Left lung (tissue), 4 donors: ENCODE measurements at regions not wholly inside any gene's neighbourhood (a gene's known extent, or its start where the extent isn't known, plus 50 kb on each side); places are given as distances from the start of the nearest gene placed in this dataset.

Experiments used
- ATAC-seq: fragments of 200-7000 bp; cut with Tn5 transposase; one replicate; pipeline ENCODE4 v1.9.1; 2020; ENCODE audit warnings: moderate library complexity
- DNase-seq, 4 donors: peaks; one replicate each; pipeline ENCODE4 v3.0.0-alpha.2; 2013 to 2020
- H3K27ac ChIP-seq, 2 donors: fragments of 200-600 bp; sonication (generic) in 1 of 2; one replicate each; pipeline versions ENCODE4 v1.5.0 to v1.8.0; 2020 to 2021
- H3K27me3 ChIP-seq, 2 donors: fragments of 200-600 bp; sonication (generic) in 1 of 2; one replicate each; pipeline versions ENCODE4 v1.5.0 to v1.8.0; 2020 to 2021
- H3K36me3 ChIP-seq, 2 donors: fragments of 200-600 bp; sonication (generic) in 1 of 2; one replicate each; pipeline versions ENCODE4 v1.5.0 to v1.8.0; 2020 to 2021
- H3K4me1 ChIP-seq, 2 donors: fragments of 200-600 bp; one replicate each; pipeline ENCODE4 v1.8.0; 2021
- H3K4me3 ChIP-seq, 2 donors: fragments of 200-600 bp; sonication (generic) in 1 of 2; one replicate each; pipeline versions ENCODE4 v1.5.0 to v1.8.0; 2020 to 2021; ENCODE audit warnings: mild to moderate bottlenecking in 1 of 2
- H3K9me3 ChIP-seq, 2 donors: fragments of 200-600 bp; sonication (generic) in 1 of 2; one replicate each; pipeline versions ENCODE4 v1.5.0 to v1.8.0; 2020 to 2021
- intact Hi-C, 2 donors: fragments of 100-400 bp; cut with DNase I; formaldehyde crosslinking; loops; one replicate each; pipeline versions ENCODE4 v1.11.2 to v1.14.2; 2022
- TF ChIP-seq, protein P1 (sequence below), 2 donors: fragments of 200-600 bp; sonication (generic) in 1 of 2; IDR thresholded peaks; one replicate each; pipeline versions ENCODE4 v1.5.0 to v1.8.0; 2021; ENCODE audit warnings: antibody characterized with exemption in 2 of 2
- donor health status: DM: no; HTN: yes; CAD: no.
- donor health status: DM: no; HTN: no; CAD: no.

DNA sequence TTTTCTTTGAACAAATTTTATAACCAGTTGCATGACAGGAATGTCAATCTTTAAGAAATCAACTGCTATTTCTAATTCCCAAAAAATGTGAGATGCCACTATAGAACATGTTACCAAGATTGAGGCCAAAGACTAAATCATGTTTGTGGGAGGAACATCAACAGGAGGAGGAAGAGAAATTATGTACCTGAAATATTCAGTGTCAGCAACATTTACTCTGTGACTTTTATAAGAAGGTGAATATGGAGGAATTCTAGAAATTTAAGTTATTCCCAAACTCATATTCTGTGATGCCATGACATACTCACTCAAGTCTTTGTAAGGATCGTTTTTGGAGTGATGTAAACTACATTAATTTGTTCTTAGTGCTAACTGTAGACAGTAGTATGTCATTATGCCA lies 408.4 kb downstream of the SH2D4B start:
- H3K36me3 ChIP-seq = no peaks in the 10 kb centered on the region
- TF ChIP-seq, protein P1, sequence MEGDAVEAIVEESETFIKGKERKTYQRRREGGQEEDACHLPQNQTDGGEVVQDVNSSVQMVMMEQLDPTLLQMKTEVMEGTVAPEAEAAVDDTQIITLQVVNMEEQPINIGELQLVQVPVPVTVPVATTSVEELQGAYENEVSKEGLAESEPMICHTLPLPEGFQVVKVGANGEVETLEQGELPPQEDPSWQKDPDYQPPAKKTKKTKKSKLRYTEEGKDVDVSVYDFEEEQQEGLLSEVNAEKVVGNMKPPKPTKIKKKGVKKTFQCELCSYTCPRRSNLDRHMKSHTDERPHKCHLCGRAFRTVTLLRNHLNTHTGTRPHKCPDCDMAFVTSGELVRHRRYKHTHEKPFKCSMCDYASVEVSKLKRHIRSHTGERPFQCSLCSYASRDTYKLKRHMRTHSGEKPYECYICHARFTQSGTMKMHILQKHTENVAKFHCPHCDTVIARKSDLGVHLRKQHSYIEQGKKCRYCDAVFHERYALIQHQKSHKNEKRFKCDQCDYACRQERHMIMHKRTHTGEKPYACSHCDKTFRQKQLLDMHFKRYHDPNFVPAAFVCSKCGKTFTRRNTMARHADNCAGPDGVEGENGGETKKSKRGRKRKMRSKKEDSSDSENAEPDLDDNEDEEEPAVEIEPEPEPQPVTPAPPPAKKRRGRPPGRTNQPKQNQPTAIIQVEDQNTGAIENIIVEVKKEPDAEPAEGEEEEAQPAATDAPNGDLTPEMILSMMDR (IDR thresholded peaks at IDR 0.05) = no peak
- no peaks in the 10 kb centered on the region for H3K4me1 ChIP-seq
- H3K27ac ChIP-seq = no peak overlapping the region
- ATAC-seq = no peak
- no peak for DNase-seq
- no peak overlapping the region for H3K4me3 ChIP-seq
- H3K27me3 ChIP-seq = no peaks in the 10 kb centered on the region
- no peaks in the 10 kb centered on the region for H3K9me3 ChIP-seq
- intact Hi-C loops = no loop called here

DNA sequence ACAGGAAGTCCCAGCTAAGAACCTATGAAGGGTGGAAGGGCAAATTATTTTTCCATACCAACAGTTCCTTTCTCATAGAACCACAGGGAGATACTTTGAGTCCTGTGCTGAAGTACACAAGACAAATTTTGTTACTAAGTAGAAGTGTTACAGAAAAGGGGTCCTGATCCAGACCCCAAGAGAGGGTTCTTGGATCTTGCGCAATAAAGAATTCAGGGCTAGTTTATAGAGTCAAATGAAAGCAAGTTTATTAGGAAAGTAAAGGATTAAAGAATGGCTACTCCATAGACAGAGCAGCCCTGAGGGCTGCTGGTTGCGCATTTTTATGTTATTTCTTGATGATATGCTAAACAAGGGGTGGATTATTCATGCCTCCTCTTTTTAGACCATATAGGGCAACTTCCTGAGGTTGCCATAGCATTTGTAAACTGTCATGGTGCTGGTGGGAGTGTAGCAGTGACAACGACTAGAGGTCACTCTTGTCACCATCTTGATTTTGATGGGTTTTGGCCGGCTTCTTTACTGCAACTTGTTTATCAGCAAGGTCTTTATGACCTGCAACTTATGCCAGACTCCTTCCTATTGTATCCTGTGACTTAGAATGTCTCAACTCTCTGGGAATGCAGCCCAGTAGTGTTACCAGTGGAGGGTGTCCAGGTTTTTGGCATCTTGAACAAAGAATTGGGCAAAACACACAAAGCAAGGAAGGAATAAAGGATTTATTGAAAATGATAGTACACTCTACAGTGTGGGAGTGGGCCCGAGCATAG lies 409.4 kb downstream of the SH2D4B start:
- Histone ChIP-seq H3K27me3 (no peaks in the 10 kb centered on the region), H3K4me1 (no peaks in the 10 kb centered on the region), H3K36me3 (no peaks in the 10 kb centered on the region), H3K27ac (no peak overlapping the region), H3K9me3 (no peaks in the 10 kb centered on the region), H3K4me3 (no peak overlapping the region)
- TF ChIP-seq, protein P1 (IDR thresholded peaks at IDR 0.05) = no peak
- intact Hi-C loops = no loop called here
- ATAC-seq = no peak
- no peak for DNase-seq

DNA sequence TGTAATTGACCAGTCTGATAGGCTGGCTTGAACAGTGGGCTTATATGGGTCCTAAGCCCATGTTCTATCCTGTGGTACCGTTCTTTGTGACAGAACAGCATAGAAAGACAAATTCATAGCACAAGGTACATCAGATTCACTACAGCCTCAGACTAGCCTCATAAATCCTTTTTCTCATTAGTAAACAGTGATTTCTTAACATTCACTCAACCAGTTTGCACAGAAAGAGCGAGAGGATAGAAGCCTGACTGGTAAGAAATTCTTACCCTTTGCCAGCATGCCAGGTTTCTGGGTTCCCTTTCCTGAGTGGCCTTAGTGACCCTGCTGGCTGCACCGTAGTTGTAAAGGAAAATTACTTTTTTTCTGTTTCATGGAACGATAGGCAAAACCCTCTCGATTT lies 412.1 kb downstream of the SH2D4B start:
- Histone ChIP-seq H3K27me3 (no peaks in the 10 kb centered on the region), H3K4me3 (no peak overlapping the region), H3K9me3 (no peaks in the 10 kb centered on the region), H3K27ac (no peak overlapping the region), H3K4me1 (no peaks in the 10 kb centered on the region), H3K36me3 (no peaks in the 10 kb centered on the region)
- DNase-seq (no peak), ATAC-seq (no peak)
- intact Hi-C loops = no loop called here
- TF ChIP-seq, protein P1 (IDR thresholded peaks at IDR 0.05) = no peak

DNA sequence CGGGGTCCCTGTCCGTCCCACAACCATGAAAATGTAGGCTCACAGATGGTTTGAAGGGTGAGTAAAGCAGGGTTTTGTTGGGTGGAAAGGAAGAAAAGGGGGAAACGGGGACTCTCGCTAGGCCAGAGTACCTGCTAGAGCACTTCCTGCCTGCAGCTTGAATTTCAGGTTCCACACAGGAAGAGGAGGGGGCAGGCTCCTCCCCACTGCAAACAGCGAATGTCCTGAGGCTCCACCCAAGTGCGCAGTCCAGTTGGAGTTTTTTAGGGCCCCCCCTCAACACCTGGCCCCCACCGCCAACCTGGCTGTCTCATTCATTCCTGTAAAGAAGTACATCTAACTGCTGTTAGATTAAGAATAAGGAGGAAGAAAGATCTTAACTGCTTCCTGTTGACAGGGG lies 414.7 kb downstream of the SH2D4B start:
- intact Hi-C loops = no loop called here
- Histone ChIP-seq H3K36me3 (no peaks in the 10 kb centered on the region), H3K4me3 (no peak overlapping the region), H3K9me3 (no peaks in the 10 kb centered on the region), H3K27me3 (no peaks in the 10 kb centered on the region), H3K4me1 (no peaks in the 10 kb centered on the region), H3K27ac (no peak overlapping the region)
- TF ChIP-seq, protein P1 (IDR thresholded peaks at IDR 0.05) = no peak
- DNase-seq (no peak), ATAC-seq (no peak)

DNA sequence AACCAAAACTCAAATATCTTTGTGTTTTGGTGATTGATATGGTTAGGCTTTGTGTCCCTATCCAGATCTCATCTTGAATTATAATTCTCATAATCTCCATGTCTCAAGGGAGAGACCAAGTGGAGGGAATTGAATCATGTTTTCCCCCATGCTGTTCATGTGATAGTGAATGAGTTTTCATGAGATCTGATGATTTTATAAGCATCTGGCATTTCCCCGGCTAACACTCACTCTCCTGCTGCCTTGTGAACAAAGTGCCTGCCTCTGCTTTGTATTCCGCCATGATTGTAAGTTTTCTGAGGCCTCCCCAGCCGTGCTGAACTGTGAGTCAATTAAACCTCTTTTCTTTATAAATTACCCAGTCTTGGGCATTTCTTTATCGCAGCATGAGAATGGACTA lies 419.5 kb downstream of the SH2D4B start:
- TF ChIP-seq, protein P1 (IDR thresholded peaks at IDR 0.05) = no peak
- Histone ChIP-seq H3K27me3 (no peaks in the 10 kb centered on the region), H3K4me3 (no peak overlapping the region), H3K27ac (no peak overlapping the region), H3K4me1 (no peaks in the 10 kb centered on the region), H3K9me3 (no peaks in the 10 kb centered on the region), H3K36me3 (no peaks in the 10 kb centered on the region)
- intact Hi-C loops = no loop called here
- DNase-seq = no peak
- no peak for ATAC-seq
